ENCODE measurements at regions not wholly inside any gene's neighbourhood (a gene's known extent, or its start where the extent isn't known, plus 50 kb on each side); places are given as distances from the start of the nearest gene placed in this dataset.

DNA sequence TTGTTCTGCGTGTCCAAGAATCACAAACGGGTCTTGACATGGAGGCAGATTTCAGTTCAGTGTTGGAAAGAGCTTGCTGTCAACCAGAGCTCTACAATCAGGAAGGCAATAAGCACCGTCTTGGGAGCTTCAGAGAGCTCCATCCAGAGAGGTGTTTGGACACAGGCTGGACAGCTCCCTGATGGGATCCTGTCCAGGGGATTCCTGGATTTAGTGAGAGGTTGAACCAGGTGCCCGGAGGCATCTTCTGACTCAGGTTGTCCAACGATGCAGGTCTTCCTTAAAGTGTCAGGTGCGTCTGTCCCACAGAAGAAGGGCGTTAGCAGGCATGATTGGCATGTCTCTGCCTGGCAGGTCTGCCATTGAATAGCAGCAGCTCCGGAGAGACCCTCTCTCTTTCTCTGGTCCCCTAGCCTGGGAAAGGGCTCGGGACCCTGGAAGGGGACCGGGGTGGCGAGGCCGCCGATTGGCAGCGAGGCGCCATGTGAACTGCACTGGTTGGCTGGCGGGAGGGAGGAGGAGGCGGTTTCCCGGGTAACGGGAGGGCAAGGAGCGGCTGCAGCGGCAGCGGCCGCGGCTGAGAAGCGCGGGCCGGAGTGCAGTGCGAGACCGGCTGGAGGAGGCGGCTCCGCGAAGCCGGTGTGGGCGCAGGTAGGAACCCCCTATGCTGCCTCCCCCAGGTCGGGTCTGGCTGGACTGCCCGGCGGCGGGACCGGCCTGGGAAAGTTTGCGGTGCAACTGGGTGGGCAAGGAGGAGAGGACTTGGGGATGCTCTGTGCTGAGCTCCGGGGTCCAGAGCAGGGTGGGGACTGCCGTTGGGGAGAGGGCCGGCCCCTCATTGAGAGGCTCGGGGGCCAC is 104.1 kb upstream of the E2F8 start:
- peak in 49 of 56 donors; percentile 22 to 79 (median 60) for DNase-seq

DNA sequence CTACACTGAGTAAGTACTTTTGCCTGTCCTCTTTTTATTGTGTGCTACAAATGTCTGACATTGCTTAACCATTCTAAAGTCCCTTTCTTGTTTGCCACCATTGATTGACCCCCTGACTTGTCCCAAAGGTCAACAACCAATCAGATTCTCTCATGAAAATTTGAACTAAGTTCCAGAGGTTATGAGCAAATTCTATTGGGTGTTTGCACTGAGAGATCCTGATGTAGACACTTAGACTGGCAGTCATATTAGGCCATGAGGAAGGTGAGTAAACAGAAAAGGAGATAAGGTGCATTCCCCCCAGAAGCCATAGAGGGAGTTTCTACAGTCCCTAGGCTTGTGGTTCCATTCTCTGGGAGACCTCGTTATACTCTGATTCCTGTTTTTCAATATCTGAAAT is 101.3 kb upstream of the E2F8 start:
- no peak for DNase-seq

DNA sequence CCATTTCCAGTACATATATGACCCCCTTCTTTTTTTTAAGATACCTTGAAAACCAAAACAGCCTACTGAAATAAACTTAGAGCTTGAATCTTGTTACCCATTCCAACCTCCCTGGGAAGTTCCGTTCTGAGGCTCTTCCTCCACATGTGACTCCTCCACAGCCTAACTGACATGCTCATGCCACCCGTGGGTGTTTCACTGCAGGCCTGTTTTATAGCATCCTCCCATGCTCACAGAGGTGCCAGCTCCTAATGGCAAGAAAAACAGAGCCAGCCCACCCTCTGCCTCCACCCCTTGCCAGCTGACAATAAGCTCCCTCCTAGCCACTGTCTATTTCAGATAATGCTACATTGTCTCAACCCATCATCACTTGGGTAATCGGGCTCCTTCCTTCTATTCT is 97.6 kb upstream of the E2F8 start:
- DNase-seq = no peak

DNA sequence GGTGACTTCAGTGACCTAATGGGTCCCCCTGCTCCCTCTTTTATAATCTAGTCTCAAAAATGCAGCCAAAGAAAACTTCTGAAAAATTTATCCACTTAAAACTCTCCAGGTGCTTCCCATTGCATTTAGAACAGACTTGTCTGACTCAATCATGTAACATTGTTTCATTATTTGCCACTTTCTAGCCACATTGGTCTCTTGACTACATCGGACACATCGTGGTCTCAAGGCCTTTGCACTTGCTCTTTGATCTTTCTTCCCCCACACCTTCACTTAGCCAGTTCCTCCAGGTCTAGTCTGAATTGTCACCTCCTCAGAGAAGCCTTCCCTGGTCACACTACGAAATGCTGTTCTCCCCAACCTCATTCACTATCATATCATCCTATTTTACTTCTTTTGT is 97.0 kb upstream of the E2F8 start:
- no peak for DNase-seq

DNA sequence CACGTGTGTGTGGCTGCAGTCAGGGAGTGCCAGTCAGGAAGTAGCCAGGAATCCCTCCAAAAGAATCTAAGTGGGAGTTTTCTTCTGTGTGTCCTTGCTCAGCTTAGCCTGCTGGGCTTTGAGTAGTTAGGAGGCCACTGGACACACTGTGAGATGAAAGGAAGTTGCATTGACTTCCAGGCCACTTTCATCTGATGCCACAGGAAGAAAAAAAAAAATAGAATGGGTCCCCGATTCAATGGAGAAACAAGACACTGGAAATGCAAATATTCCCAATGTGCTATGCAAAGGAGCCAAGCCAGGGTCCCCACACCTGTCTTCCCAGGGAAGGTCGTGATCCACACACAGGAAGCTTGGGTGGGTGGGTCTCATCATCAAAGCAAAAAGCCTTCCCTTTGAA is 95.6 kb upstream of the E2F8 start:
- no peak for DNase-seq

DNA sequence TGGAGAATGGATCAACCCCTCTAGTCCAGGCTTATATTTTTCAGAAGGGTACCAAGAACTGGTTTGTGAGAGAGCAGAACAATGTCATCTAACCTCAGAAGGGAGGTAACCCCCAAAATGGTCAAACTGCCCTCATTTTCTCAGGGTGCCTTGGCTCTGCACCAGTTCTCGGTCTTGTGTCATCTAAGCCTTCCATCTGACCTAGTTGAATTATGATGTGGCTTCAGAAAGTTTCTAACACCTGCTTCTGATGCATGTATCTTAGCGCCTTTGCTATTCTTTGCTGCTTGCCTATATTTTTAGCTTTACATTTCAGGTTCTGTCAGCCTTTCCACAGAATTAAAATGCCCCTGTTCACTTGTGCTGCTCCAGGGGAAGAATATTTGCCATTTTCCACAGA is 91.7 kb upstream of the E2F8 start:
- no peak for DNase-seq

DNA sequence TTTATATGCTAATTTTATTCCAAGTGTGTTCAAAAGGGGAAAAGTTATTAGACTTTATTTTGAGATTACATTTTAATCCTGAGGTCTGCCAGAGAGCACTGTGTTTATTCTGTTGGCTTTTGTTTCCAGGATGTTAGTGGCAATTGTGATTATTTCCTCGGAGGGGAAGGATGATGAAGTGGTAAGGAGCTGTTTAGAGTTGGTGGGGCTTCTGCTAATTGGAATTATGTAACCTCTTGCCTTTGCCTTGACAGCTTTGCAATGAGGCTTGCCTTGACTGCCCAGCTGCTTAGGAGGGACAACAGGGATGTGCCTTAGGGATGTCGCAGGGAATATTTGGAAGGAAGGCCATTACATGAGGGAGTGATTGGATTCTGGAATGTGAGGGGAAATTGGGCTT is 89.7 kb upstream of the E2F8 start:
- no peak for DNase-seq

DNA sequence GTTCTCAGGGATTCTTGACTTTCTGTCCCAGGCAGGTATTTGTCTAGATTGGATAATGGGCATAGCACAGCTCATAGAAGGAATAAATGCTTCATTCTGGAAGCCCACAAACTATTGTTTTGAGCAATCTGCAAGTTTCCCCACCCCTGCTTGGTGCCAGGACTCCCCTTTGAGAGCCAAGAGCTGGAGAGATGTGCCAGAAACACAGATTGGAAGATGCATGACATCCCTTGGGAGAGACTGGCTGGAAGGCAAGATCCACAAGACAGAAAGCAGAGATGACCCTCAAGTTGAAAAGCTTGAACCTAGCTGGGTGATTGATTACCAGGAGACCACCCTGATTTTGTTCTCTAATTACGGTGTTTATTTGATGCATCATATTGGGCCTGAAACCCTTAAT is 89.2 kb upstream of the E2F8 start:
- no peak for DNase-seq

DNA sequence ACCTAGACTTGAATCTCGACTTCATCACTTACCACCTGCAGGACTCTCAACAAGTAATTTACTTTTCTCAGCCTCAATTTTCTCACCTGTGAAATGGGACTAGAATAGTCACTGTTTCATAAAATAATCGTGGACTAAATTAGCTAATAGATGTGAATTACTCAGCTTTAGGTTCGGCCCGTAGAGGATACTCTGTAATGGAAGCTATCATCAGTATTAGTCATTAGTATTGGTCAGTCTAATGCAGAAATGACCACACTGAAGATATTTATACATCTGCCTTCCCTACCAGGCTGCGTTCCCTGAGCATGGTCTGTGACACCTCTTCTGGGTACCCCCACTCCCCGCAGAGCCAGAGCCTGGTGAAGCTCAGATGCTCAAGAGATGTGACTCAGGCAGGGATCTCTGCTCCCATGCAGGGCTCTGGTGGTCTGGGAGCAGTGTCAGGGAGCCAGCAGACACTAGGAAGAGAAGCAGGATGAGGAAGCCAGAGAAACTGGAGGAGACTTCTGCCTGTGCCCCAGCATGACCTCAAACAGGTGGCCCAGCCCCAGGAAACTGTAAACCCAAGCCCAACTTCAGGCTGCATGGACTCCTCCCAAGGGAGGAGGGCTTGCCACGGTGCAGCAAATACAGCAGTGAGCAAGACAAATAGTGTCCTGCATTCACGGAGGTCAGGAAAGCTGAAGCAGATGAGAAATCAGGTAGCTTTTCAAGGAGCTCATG is 88.0 kb upstream of the E2F8 start:
- DNase-seq = no peak

DNA sequence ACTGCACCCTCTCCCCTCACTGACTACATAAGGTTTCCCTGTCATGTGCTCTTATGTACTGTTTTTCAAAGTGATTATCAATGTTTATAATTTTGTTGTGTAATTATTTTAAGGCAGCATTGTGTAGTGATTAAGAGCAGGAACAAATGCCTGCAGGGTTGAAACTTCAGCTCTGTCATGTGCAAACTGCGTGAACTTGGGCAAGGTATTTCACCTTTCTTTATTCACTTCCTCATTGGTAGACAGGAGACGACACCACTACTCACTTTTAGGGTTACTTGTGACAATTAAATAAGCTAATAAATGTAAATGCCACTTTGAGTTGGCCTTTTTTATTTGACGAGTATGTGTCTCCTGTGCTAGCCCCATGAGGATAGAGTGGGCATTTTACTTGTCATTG is 86.5 kb upstream of the E2F8 start:
- no peak for DNase-seq

DNA sequence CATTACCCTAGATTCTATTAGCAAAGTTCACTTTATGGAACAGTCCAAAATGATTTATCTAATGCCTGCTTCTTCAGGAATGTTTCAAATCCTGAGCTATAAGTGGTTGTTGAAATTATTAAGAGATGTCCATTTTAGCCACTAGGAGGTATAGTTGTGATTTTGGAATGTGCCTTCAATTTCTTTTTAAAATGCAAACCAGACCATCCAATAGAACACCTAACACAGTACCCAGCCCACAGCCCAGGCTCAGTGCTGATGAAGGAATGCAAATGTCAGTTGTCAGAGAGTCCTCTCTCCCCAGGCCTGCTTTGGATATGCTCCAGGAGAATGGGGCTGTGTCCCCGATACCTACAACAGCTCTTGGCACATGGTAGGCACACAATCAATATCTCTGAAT is 85.8 kb upstream of the E2F8 start:
- no peak for DNase-seq

DNA sequence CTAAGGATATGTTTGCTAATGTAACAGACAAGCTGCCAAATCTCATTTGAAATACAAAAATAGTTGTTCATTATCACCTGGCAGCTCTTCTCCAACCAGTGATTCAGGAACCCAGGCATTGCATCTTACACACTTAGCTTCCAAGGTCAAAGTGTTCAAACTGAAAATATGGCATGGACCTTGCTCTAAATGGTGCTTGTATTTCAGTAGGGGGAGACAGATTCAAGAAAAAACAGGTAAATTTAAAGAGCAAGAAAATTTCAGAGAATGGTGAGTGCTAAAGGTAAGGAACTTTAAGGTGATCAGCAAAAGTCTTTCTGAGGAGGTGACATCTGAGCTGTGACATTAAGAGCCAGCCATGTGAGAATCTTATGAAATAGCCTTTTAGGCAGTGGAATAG is 82.8 kb upstream of the E2F8 start:
- no peak for DNase-seq

DNA sequence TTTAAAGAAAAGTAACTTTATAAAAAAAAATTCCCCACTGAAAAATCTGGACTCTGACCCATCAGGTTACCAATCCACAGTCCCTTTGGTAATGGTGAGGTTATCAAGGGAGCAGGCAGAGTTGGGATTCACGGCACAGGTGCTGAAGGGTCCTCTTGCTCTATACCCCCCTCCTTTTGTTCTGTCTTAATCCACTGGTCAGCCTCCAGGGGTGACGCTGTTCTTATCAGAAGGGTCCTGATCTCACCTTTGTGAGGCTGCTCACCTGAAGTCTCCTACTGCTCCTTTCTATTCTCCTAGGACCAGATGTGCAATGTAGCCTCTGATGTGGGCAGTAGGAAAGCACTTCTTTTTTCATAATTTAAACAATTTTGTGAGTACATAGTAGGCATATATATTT is 80.6 kb upstream of the E2F8 start:
- no peak for DNase-seq

DNA sequence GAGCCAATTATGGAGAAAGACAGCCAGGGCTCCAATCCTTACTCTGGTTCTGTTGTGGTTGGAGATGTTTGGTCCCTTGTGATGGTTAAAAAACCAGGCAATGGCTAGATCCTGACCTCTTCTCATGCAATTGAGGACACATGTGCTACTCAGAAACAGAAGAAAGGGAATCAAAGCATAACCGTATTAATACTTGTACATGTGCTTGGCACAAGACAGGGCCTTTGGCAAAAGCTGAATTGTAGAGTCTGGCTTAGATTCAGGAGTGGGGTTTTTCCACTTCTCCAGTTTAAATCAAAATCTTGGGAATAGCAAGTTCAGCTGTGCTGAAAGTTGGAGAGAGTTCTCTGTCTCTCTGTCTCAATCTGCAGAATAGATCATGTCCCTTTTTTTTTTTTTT is 80.1 kb upstream of the E2F8 start:
- no peak for DNase-seq

DNA sequence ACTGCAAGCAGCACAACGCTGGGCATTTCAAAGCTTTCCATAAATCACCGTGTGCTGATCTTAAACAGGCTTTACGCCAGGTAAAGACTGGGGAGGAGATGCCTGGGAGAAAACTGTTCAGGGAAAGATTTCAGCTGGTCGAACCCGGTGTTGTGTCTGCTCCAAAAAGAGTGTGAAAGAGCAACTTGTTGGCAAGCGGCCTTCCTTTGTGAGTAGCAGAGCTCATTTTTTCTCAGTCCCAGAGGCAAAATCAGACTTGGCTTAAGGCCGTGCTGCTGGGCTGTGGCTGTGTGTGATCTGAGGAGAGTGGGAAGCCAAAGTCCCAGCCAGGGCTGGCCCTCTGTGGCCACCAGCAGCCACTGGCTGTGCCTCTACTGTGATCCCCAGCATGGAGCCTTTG is 75.7 kb upstream of the E2F8 start:
- DNase-seq = peak in 31 of 56 donors; percentile 2 to 62 (median 21)

DNA sequence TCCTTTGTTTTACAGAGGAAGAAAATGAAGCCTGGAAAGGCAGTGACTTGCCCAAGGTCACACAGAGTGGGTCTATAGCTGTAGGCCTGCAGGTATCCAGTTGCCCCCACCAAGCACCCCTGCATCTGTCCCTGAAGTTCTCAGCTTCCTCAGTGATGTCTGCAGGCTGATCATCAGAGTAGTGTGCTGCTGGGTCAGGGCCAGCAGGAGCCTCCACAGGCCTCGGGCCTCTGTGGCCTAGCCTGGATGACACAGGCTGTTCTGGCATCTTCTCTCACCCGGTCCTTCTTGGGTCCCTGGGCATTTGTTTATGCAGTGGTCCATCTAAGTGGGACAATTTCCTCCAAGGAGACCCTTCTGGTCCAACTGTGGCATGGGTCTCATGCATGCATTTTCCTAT is 74.8 kb upstream of the E2F8 start:
- DNase-seq = no peak

DNA sequence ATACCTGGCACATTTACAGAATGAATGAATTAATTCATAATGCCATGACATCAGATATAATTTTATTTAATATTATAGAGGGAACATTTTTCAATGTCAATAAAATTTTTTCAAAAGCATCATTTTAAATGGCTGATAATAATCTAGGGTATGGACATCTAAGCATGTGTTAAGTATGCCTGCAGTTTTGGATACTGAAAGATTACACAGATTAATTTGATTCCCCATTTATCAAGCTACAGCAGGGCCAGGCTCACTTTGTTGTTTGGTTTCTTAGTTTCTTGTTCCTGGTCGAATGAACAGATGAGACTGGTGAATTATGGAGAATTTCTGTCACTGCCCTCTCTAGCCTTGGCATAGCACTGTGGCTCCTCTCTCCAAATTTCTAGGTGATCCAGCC is 72.4 kb upstream of the E2F8 start:
- no peak for DNase-seq

DNA sequence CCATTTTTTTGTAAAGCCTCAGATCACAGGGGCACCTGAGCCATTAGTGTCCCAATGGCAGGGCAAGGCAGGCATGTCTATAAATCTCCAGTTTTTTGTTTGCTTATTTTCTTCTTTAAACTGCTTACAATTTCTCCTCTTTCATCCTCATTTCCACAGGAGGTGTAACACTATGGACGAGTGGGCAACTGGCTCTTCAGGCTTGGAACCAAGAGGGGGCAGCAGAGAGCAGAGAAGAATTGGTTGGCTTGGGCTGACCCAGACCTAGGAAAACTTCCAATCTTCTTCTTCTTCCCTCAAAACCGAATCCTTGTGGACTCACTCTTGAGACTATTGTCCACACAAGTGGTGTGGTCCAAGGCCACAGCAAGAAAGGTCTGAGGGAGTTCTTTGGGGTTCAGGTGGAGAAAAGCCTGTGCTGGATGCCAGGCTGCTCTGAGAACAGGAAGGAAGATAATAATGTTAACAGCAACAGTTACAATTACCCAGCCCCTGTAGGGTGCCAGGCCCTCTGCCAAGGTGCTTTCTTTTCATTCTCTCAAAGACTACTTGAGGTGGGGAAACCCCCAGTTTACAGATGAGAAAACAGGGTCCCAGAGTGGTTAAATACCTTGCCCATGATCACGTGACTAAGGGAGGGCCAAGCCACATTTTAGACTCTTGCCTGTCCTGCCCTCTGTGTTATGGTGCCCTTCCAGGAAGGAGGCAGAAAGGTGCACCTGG is 70.7 kb upstream of the E2F8 start:
- DNase-seq = peak in 49 of 56 donors; percentile 3 to 82 (median 46)

DNA sequence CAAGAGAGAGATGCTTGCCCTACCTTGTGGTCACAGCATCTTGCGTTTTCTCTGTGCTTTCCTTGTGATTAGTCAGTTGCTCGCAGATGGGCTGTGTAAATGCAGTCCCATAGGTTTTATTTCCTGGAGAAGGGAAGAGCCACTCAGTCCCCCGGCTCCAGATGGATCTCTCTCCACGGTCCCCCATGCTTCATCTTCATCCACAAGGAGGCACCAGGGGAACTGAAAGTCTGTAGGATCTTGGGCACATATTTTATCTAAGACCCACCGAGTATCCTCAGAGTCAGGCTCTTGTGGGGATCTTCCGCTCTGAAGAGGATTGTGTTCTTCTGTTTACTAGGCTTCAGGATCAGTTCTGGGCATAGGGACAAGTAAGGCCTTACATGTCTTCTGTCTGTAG is 66.8 kb upstream of the E2F8 start:
- no peak for DNase-seq

DNA sequence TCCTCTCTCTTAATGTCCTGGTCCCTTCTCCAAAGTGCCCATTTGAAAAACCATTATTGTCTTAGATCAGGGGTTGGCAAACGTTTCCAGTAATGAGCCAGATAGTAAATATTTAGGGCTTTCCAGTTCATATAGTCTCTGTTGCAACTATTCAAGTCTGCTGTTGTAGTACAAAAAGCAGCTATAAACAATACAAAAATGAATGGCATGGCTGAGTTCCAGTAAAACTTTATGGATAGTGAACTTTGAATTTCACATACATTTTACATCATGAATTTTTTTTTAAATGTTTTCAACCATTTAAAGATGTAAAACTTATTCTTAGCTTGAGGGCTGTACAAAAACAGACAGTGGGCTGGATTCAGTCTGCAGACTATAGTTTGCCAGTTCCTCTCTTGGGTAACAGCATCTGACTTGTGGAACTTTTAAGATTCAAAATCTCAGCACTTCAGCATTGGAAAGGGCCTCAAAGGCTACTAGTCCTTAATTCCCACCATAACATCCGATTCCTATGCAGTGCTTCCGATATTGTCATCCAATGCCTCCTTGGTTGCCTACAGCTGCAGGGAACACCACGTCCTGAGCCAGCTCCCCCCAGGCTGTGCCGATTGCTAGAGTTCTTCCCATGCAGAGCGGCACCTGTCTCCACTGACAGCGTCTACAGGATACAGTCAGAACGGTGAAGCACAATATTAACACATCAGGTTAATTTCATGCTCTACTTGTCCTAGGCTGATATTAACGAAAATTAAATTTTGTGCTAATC is 65.6 kb upstream of the E2F8 start:
- no peak for DNase-seq

DNA sequence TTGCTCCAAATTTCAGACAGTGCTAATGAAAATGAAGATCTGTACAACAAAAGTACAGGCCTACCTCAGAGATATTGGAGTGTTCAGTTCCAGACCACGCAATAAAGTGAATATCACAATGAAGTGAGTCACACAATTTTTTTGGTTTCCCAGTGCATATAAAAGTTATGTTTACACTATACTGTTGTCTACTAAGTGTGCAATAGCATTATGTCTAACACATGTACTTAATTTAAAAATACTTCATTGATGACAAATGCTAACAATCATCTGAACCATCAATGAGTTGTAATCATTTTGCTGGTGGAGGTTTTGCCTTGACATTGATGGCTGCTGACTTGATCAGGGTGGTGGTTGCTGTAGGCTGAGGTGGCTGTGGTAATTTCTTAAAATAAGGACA is 60.6 kb upstream of the E2F8 start:
- DNase-seq = no peak

DNA sequence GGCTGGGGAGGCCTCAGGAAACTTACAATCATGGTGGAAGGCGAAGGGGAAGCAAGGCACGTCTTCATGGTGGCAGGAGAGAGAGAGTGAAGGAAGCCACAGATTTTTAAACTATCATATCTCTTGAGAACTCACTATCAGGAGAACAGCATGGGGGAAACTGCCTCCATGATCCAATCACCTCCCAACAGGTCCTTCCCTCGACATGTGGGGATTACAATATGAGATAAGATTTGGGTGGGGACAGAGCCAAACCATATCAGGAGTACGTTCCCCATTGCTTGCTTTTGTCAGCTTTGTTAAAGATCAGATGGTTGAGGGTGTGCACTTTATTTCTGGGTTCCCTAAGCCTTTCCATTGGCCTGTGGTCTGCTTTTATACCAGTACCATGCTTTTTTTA is 53.7 kb upstream of the E2F8 start:
- DNase-seq = no peak
